ENCODE measurements at regions not wholly inside any gene's neighbourhood (a gene's known extent, or its start where the extent isn't known, plus 50 kb on each side); places are given as distances from the start of the nearest gene placed in this dataset.

- no peak for DNase-seq (ENCODE audit: low spot score in 2 of 2)
- Histone ChIP-seq H3K4me3 (no peak overlapping the region), H3K4me1 (no peaks in the 10 kb centered on the region), H3K9me3 (no peaks in the 10 kb centered on the region), H3K27me3 (peaks cover 0 to 11% of the 10 kb centered on the region in 2 donors), H3K27ac (no peak overlapping the region), H3K36me3 (no peaks in the 10 kb centered on the region)
- TF ChIP-seq POLR2A (IDR thresholded peaks at IDR 0.05) (no peak), POLR2AphosphoS5 (IDR thresholded peaks at IDR 0.05) (no peak), CTCF (IDR thresholded peaks at IDR 0.05) (no peak)
- intact Hi-C loops (cut with DNase I; ENCODE audit: low total_unique reads): no loop called here
These were observed 451.6 kb upstream of the SALL3 start for GRCh38 chr18:78527984-78528383.

- TF ChIP-seq CTCF (IDR thresholded peaks at IDR 0.05) (no peak), POLR2A (IDR thresholded peaks at IDR 0.05) (no peak), POLR2AphosphoS5 (IDR thresholded peaks at IDR 0.05) (no peak)
- no peak for DNase-seq (ENCODE audit: low spot score in 2 of 2)
- intact Hi-C loops (cut with DNase I; ENCODE audit: low total_unique reads): no loop called here
- Histone ChIP-seq H3K27ac (no peak overlapping the region), H3K27me3 (peaks cover 0 to 15% of the 10 kb centered on the region in 2 donors), H3K36me3 (no peaks in the 10 kb centered on the region), H3K4me3 (no peak overlapping the region), H3K4me1 (no peaks in the 10 kb centered on the region), H3K9me3 (no peaks in the 10 kb centered on the region)
These were observed 451.0 kb upstream of the SALL3 start for GRCh38 chr18:78528411-78529258.

DNA sequence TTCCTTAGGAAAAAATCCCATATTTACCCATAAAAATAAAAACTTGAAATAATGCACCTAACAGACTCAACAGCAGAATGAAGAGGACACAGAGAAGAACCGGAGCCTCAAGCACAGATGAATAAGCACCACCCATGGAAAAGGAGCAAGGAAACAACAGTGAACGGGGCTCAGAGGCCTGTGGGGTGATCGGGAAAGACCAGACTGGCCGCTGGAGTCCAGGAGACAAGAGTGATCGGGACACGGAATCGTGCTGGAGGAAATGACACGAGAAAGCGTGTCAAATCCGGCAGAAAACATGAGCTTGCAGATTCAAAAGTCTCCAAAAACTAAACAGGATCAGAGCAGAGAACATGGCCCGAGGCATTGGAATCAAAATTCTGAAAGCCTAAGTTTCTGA is 448.0 kb upstream of the SALL3 start:
- H3K4me3 ChIP-seq: no peak overlapping the region

DNA sequence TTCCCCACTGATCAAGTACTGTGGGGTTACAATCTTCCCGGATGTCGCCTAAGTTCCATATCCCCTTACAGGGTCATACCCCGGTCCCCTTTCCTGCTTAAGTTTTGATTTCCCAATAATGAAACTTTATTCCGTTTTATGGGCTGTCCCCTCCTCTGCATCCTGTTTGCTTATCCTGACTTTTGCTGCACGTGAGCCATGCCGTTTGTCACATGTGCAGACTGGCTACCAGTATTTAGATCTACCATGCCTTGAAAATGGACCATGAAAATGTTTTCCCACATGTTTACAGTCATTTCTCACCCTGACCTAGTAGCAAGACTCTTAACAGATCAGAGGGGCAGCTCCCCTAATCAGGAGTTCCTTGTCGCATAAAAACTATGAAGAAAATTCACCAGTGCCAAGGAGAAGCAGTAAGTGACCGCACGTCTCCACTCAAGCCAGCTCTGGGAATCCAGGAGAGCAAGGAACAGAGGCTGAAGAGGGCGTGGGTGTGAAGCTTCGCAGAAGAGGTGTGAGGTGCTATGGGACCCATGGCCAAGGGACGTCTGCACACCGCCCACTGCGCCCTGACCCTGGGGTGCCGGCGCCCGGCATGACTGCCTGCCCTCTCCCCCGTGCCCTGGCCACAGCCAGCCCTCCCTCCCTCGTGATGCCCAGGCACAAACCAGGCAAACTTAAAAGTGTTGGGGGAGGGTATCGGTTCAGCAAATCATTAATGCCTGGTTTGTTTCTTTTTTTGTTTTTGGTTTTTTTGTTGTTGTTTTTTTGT is 440.8 kb upstream of the SALL3 start:
- no peak overlapping the region for H3K4me3 ChIP-seq
- H3K4me1 ChIP-seq: no peaks in the 10 kb centered on the region
- no peaks in the 10 kb centered on the region for H3K36me3 ChIP-seq
- H3K9me3 ChIP-seq: no peaks in the 10 kb centered on the region
- H3K27me3 ChIP-seq: peaks cover 0 to 12% of the 10 kb centered on the region in 2 donors
- intact Hi-C loops (cut with DNase I; ENCODE audit: low total_unique reads): no loop called here
- H3K27ac ChIP-seq: no peak overlapping the region
- DNase-seq (ENCODE audit: low spot score in 2 of 2): no peak
- TF ChIP-seq POLR2AphosphoS5 (IDR thresholded peaks at IDR 0.05) (no peak), POLR2A (IDR thresholded peaks at IDR 0.05) (no peak), CTCF (IDR thresholded peaks at IDR 0.05) (no peak)

More for the DNA sequence above, 448.0 kb upstream of the SALL3 start:
- Histone ChIP-seq H3K27ac (no peak overlapping the region), H3K4me1 (no peaks in the 10 kb centered on the region), H3K9me3 (no peaks in the 10 kb centered on the region), H3K27me3 (peaks cover 0 to 27% of the 10 kb centered on the region in 2 donors), H3K36me3 (no peaks in the 10 kb centered on the region)
- TF ChIP-seq POLR2AphosphoS5 (IDR thresholded peaks at IDR 0.05) (no peak), POLR2A (IDR thresholded peaks at IDR 0.05) (no peak), CTCF (IDR thresholded peaks at IDR 0.05) (no peak)
- no peak for DNase-seq (ENCODE audit: low spot score in 2 of 2)
- intact Hi-C loops (cut with DNase I; ENCODE audit: low total_unique reads): no loop called here
